ENCODE measurements at regions not wholly inside any gene's neighbourhood (a gene's known extent, or its start where the extent isn't known, plus 50 kb on each side); places are given as distances from the start of the nearest gene placed in this dataset.

DNA sequence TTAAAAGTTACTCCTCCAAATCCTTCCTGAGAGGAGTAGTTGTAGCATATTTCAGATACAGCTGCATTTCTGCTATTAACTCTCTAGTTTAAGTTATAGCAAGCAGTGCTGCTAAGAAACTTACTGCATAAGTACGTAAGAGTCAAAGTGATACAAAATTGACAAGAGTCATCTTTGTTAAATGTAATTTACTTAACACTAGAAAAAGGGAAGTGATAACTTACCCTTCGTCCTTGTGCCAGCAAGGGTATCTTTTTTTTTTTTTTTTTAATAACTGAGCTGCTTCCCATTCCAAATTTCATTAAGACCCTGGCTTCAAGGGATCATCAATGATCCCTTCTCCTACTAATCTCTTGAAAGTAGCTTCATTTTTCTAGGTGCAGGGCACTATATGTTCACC is 493.0 kb downstream of the PLCL1 start:
- TF ChIP-seq, protein P1, sequence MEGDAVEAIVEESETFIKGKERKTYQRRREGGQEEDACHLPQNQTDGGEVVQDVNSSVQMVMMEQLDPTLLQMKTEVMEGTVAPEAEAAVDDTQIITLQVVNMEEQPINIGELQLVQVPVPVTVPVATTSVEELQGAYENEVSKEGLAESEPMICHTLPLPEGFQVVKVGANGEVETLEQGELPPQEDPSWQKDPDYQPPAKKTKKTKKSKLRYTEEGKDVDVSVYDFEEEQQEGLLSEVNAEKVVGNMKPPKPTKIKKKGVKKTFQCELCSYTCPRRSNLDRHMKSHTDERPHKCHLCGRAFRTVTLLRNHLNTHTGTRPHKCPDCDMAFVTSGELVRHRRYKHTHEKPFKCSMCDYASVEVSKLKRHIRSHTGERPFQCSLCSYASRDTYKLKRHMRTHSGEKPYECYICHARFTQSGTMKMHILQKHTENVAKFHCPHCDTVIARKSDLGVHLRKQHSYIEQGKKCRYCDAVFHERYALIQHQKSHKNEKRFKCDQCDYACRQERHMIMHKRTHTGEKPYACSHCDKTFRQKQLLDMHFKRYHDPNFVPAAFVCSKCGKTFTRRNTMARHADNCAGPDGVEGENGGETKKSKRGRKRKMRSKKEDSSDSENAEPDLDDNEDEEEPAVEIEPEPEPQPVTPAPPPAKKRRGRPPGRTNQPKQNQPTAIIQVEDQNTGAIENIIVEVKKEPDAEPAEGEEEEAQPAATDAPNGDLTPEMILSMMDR (IDR thresholded peaks at IDR 0.05), result no peak
- no peak for TF ChIP-seq POLR2A (IDR thresholded peaks at IDR 0.05)
